K562 (cell line): ENCODE measurements at regions not wholly inside any gene's neighbourhood (a gene's known extent, or its start where the extent isn't known, plus 50 kb on each side); places are given as distances from the start of the nearest gene placed in this dataset.

Experiments
- BHLHE40 ChIP-seq: IDR thresholded peaks from 2 replicates; pipeline ENCODE4 v1.6.1; 2011; ENCODE audit warnings: low read length, improper control_type of control experiment
- CBFA2T3 ChIP-seq: fragments of 450-650 bp; IDR thresholded peaks from 2 replicates; pipeline ENCODE4 v1.6.1; 2017
- DPF2 ChIP-seq: fragments of 450-650 bp; IDR thresholded peaks from 2 replicates; pipeline ENCODE4 v1.6.1; 2016
- L3MBTL2 ChIP-seq: fragments of 450-650 bp; IDR thresholded peaks from 2 replicates; pipeline ENCODE4 v1.6.1; 2016; ENCODE audit warnings: mild to moderate bottlenecking, moderate library complexity
- MEF2D ChIP-seq: conservative IDR thresholded peaks from 2 replicates; pipeline ENCODE4 v1.6.1; 2016; ENCODE audit warnings: low read depth, missing genetic modification characterization, missing compliant biosample characterization
- MEIS2 ChIP-seq: fragments of 450-650 bp; IDR thresholded peaks from 2 replicates; pipeline ENCODE4 v1.6.1; 2014; ENCODE audit warnings: mild to moderate bottlenecking; ENCODE audit not compliant: partially characterized antibody
- MNT ChIP-seq, 2 experiments: fragments of 450-650 bp; conservative IDR thresholded peaks; 2 replicates each; pipeline ENCODE4 v1.6.1; 2017; ENCODE audit warnings: mild to moderate bottlenecking in 2 of 2, moderate library complexity in 2 of 2
- MYC ChIP-seq, 2 experiments: fragments of 250-450 bp in 1 of 2; sonication (Bioruptor Pico) in 1 of 2; IDR thresholded peaks; 2 replicates each; pipeline versions ENCODE4 v1.5.1 to v1.6.1; 2012 to 2021; ENCODE audit warnings: low read depth in 2 of 2, borderline replicate concordance in 1 of 2, improper control_type of control experiment in 1 of 2, low read length in 1 of 2, mild to moderate bottlenecking in 1 of 2, moderate library complexity in 1 of 2
- NCOA2 ChIP-seq, 2 experiments: fragments of 450-650 bp; IDR thresholded peaks; 2 replicates each; pipeline ENCODE4 v1.6.1; 2018; ENCODE audit warnings: mild to moderate bottlenecking in 2 of 2, moderate library complexity in 1 of 2; ENCODE audit not compliant: partially characterized antibody in 2 of 2
- NR2C2 ChIP-seq, 2 experiments: fragments of 200-800 bp in 1 of 2; sonication (Bioruptor generic) in 1 of 2; sonication (generic) in 1 of 2; formaldehyde crosslinking in 1 of 2; IDR thresholded peaks; 2 replicates each; pipeline versions ENCODE4 v1.6.1 to v1.8.0; 2016 to 2022; ENCODE audit warnings: mild to moderate bottlenecking in 1 of 2, missing compliant biosample characterization in 1 of 2, missing genetic modification characterization in 1 of 2, missing genetic modification reagents in 1 of 2
- RCOR1 ChIP-seq, 2 experiments: IDR thresholded peaks; 2 replicates each; pipeline ENCODE4 v1.6.1; 2012; ENCODE audit warnings: low read depth in 2 of 2, low read length in 2 of 2, borderline replicate concordance in 1 of 2, improper control_type of control experiment in 1 of 2
- SMARCA4 ChIP-seq: fragments of 450-650 bp; IDR thresholded peaks from 2 replicates; pipeline ENCODE4 v1.6.1; 2016
- TEAD4 ChIP-seq, 2 experiments: sonication (generic) in 1 of 2; formaldehyde crosslinking in 1 of 2; IDR thresholded peaks; 2 replicates each; pipeline versions ENCODE4 v1.6.1 to v1.8.0; 2012 to 2022; ENCODE audit warnings: borderline replicate concordance in 1 of 2, inconsistent platforms in 1 of 2, low read length in 1 of 2, mild to moderate bottlenecking in 1 of 2, missing genetic modification reagents in 1 of 2
- ZNF766 ChIP-seq: fragments of 200-800 bp; sonication (Bioruptor generic); conservative IDR thresholded peaks from 2 replicates; pipeline ENCODE4 v1.6.1; 2016; ENCODE audit warnings: missing genetic modification characterization, missing compliant biosample characterization

GRCh38 chr3:194200422-194201081 is 64.6 kb downstream of the HES1 start (continued):
- no peak for TF ChIP-seq NR2C2 (CRISPR knock-in tag; IDR thresholded peaks at IDR 0.05)
- no peak for TF ChIP-seq NR2C2 (tag; IDR thresholded peaks at IDR 0.05)
- peak; percentile 66 for TF ChIP-seq MEIS2
- TF ChIP-seq NCOA2 (IDR thresholded peaks at IDR 0.05; ENCODE audit: partially characterized antibody in 2 of 2): no peak
- TF ChIP-seq MNT (conservative IDR thresholded peaks at IDR 0.05): 0 out of 4 replicates have a peak, but pooled peaks of 1 of the 2 experiments have one; percentile 15
- TF ChIP-seq BHLHE40: peak; percentile 23; the same call in 1 of the 2 replicates
- TF ChIP-seq RCOR1 (IDR thresholded peaks at IDR 0.05; ENCODE audit: borderline replicate concordance in 1 of 2, low read depth in 2 of 2, low read length in 2 of 2): peak in 1 of 2 experiments; percentile 20; a peak in 1 of 4 replicates
- no peak for TF ChIP-seq MYC (IDR thresholded peaks at IDR 0.05; ENCODE audit: low read depth, low read length)
- no peak for TF ChIP-seq MYC (CRISPR knock-in tag; IDR thresholded peaks at IDR 0.05; ENCODE audit: borderline replicate concordance, low read depth)
- 0 out of 2 replicates have a peak, but pooled peaks have one; percentile 28 for TF ChIP-seq ZNF766 (CRISPR knock-in tag)
- TF ChIP-seq DPF2: 0 out of 2 replicates have a peak, but pooled peaks have one; percentile 38
- TF ChIP-seq MEF2D (tag): no peak
- peak; percentile 51 for TF ChIP-seq SMARCA4
- TF ChIP-seq TEAD4 (IDR thresholded peaks at IDR 0.05; ENCODE audit: low read length): 0 out of 2 replicates have a peak, but pooled peaks have one; percentile 18
- TF ChIP-seq TEAD4 (CRISPR knock-in tag; IDR thresholded peaks at IDR 0.05; ENCODE audit: borderline replicate concordance): no peak
- TF ChIP-seq CBFA2T3: peak; percentile 59
- peak; percentile 53; the same call in 1 of the 2 replicates for TF ChIP-seq L3MBTL2
